HL-60 (cell line): ENCODE measurements at regions not wholly inside any gene's neighbourhood (a gene's known extent, or its start where the extent isn't known, plus 50 kb on each side); places are given as distances from the start of the nearest gene placed in this dataset.

ENCODE experiments used
- CTCF ChIP-seq: IDR thresholded peaks from one replicate; pipeline ENCODE4 v1.5.1; 2011; ENCODE audit warnings: low read length, control low read depth, inconsistent platforms; ENCODE audit not compliant: insufficient read depth
- REST ChIP-seq: IDR thresholded peaks from 2 replicates; pipeline ENCODE4 v1.6.1; 2012; ENCODE audit warnings: low read depth; ENCODE audit not compliant: insufficient replicate concordance

GRCh38 chr17:69744512-69745070 is 330.1 kb downstream of the MAP2K6 start:
- TF ChIP-seq CTCF (no peak), REST (no peak)
